Heart right ventricle (tissue), 16 donors: ENCODE measurements at regions not wholly inside any gene's neighbourhood (a gene's known extent, or its start where the extent isn't known, plus 50 kb on each side); places are given as distances from the start of the nearest gene placed in this dataset.

Source experiments
- ATAC-seq, 8 donors: fragments of 200-7000 bp; cut with Tn5 transposase; one replicate each; pipeline ENCODE4 v1.9.1; 2020; ENCODE audit warnings: mild to moderate bottlenecking in 8 of 8, moderate library complexity in 8 of 8, moderate number of reproducible peaks in 1 of 8
- DNase-seq, 2 donors: peaks; one replicate each; pipeline ENCODE4 v3.0.0-alpha.2; 2020
- H3K27ac ChIP-seq, 10 donors: fragments of 200-600 bp; sonication (generic) in 2 of 10; one replicate each; pipeline versions ENCODE4 v1.5.0 to v1.8.0; 2020 to 2022; ENCODE audit warnings: mild to moderate bottlenecking in 3 of 10
- H3K27me3 ChIP-seq, 7 donors: fragments of 200-600 bp; one replicate each; pipeline ENCODE4 v1.8.0; 2021 to 2022; ENCODE audit warnings: mild to moderate bottlenecking in 2 of 7
- H3K36me3 ChIP-seq, 9 donors: fragments of 200-600 bp; sonication (generic) in 1 of 9; one replicate each; pipeline versions ENCODE4 v1.5.0 to v1.8.0; 2020 to 2022; ENCODE audit warnings: mild to moderate bottlenecking in 2 of 9
- H3K4me1 ChIP-seq, 9 donors: fragments of 200-600 bp; sonication (generic) in 1 of 9; one replicate each; pipeline versions ENCODE4 v1.5.0 to v1.8.0; 2020 to 2022; ENCODE audit warnings: mild to moderate bottlenecking in 4 of 9
- H3K4me3 ChIP-seq, 10 donors: fragments of 200-600 bp; sonication (generic) in 2 of 10; one replicate each; pipeline versions ENCODE4 v1.5.0 to v1.8.0; 2020 to 2022; ENCODE audit warnings: mild to moderate bottlenecking in 7 of 10, moderate library complexity in 2 of 10
- H3K9me3 ChIP-seq, 11 donors: fragments of 200-600 bp in 10 of 11; sonication (generic) in 2 of 11; one replicate each; pipeline versions ENCODE4 v1.5.0 to v1.8.0; 2013 to 2022; ENCODE audit warnings: mild to moderate bottlenecking in 2 of 11, control low read depth in 1 of 11, moderate library complexity in 1 of 11
- WGBS, 2 donors: extraction: QIAGEN DNeasy Blood & Tissue Kit; methylation state at CpG; one replicate each; pipeline ENCODE4 v1.1.7; 2013; ENCODE audit warnings: inconsistent platforms in 1 of 2; 5-methylcytosine and 5-hydroxymethylcytosine counted together
- intact Hi-C, 10 donors: fragments of 100-400 bp; cut with DNase I; formaldehyde crosslinking; loops; one replicate each; pipeline versions ENCODE4 v1.11.1 to v1.14.2; 2022
- TF ChIP-seq, protein P1 (sequence below), 9 donors: fragments of 200-600 bp; sonication (generic) in 2 of 9; IDR thresholded peaks; one replicate each; pipeline versions ENCODE4 v1.5.0 to v1.8.0; 2021 to 2022; ENCODE audit warnings: antibody characterized with exemption in 9 of 9, mild to moderate bottlenecking in 5 of 9, moderate library complexity in 1 of 9
- donor health status: Arrhythmogenic right ventricular cardiomyopathy.
- donor health status: ischemic (EF 13 %, LVEDD 7.1; RV severe dilation, severe dysfunction).
- donor health status: healthy with polysubstance abuse.
- donor health status: DM: no; HTN: yes; CAD: no.
- donor health status: DM: no; HTN: no; CAD: no.
- donor health status: ischemic (EF 25% LVEDD 6.9; RV normal size, moderate dysfunction).
- donor health status: ischemic (EF 25% LVEDD 5.7; RV mildly dilated, moderate dysfunction).
- donor health status: healthy.
- donor health status: DM: yes; HTN: yes; CAD: no.
- donor health status: Ischemic cardiomyopathy.
- donor health status: ischemic (EF 35%, LVEDD 5.7; RV mildly dilated, moderate dysfunction).
- donor health status: nonischemic (EF 11% LVEDD 7.7; RV severe dilation, severe dysfunction).
- donor health status: DM: yes; HTN: yes; CAD: no.
- donor health status: PGD.
- donor health status: ischemic (EF 29% LVEDD 5.4; RV normal size, mild dysfunction).
- donor health status: nonischemic (EF 23%, LVEDD 6.1; RV moderate dilation, normal function).

GRCh38 chr6:6856538-6857523 lies 250.9 kb upstream of the RREB1 start:
- intact Hi-C loops, result no loop called here
- WGBS, 2 donors, result 21% methylated on average over 23 of the region's 23 CpGs

GRCh38 chr6:6857528-6857927 lies 250.2 kb upstream of the RREB1 start:
- Histone ChIP-seq H3K9me3 (no peaks in the 10 kb centered on the region), H3K4me3 (peak overlapping the region in 1 of 10 donors; percentile 26), H3K4me1 (peaks cover 3 to 37% (median 16%) of the 10 kb centered on the region in 9 donors), H3K36me3 (no peaks in the 10 kb centered on the region), H3K27me3 (no peaks in the 10 kb centered on the region), H3K27ac (peak overlapping the region in 3 of 10 donors; percentile 27 to 81 (median 61))
- 88 to 93% methylated on average over 5 of the region's 5 CpGs for WGBS, 2 donors
- ATAC-seq (no peak), DNase-seq (no peak)
- TF ChIP-seq, protein P1, sequence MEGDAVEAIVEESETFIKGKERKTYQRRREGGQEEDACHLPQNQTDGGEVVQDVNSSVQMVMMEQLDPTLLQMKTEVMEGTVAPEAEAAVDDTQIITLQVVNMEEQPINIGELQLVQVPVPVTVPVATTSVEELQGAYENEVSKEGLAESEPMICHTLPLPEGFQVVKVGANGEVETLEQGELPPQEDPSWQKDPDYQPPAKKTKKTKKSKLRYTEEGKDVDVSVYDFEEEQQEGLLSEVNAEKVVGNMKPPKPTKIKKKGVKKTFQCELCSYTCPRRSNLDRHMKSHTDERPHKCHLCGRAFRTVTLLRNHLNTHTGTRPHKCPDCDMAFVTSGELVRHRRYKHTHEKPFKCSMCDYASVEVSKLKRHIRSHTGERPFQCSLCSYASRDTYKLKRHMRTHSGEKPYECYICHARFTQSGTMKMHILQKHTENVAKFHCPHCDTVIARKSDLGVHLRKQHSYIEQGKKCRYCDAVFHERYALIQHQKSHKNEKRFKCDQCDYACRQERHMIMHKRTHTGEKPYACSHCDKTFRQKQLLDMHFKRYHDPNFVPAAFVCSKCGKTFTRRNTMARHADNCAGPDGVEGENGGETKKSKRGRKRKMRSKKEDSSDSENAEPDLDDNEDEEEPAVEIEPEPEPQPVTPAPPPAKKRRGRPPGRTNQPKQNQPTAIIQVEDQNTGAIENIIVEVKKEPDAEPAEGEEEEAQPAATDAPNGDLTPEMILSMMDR (IDR thresholded peaks at IDR 0.05), result no peak
- intact Hi-C loops, result no loop called here

More at GRCh38 chr6:6856538-6857523, 250.9 kb upstream of the RREB1 start:
- H3K27me3 ChIP-seq, result no peaks in the 10 kb centered on the region
- H3K4me3 ChIP-seq, result peak overlapping the region in 8 of 10 donors; percentile 18 to 39 (median 32)
- no peaks in the 10 kb centered on the region for H3K36me3 ChIP-seq
- no peaks in the 10 kb centered on the region for H3K9me3 ChIP-seq
- peak; percentile 74 to 94 (median 87) for ATAC-seq
- peak overlapping the region in 8 of 10 donors; percentile 27 to 81 (median 60) for H3K27ac ChIP-seq
- peaks cover 3 to 37% (median 16%) of the 10 kb centered on the region in 9 donors for H3K4me1 ChIP-seq
- TF ChIP-seq, protein P1 (IDR thresholded peaks at IDR 0.05), result no peak
- DNase-seq, result peak; percentile 65 to 70

GRCh38 chr6:6858533-6858982 lies 249.2 kb upstream of the RREB1 start:
- ATAC-seq (no peak), DNase-seq (no peak)
- Histone ChIP-seq H3K9me3 (no peaks in the 10 kb centered on the region), H3K27me3 (no peaks in the 10 kb centered on the region), H3K4me3 (no peak overlapping the region), H3K27ac (peak overlapping the region in 1 of 10 donors; percentile 81), H3K4me1 (peaks cover 3 to 37% (median 16%) of the 10 kb centered on the region in 9 donors), H3K36me3 (no peaks in the 10 kb centered on the region)
- TF ChIP-seq, protein P1 (IDR thresholded peaks at IDR 0.05), result no peak
- intact Hi-C loops, result no loop called here
- 89 to 90% methylated on average over 12 of the region's 12 CpGs for WGBS, 2 donors

GRCh38 chr6:6859105-6859504 lies 248.7 kb upstream of the RREB1 start:
- H3K36me3 ChIP-seq, result no peaks in the 10 kb centered on the region
- intact Hi-C loops, result no loop called here
- no peak overlapping the region for H3K4me3 ChIP-seq
- WGBS, 2 donors, result 61 to 64% methylated on average over 5 of the region's 5 CpGs
- TF ChIP-seq, protein P1 (IDR thresholded peaks at IDR 0.05), result no peak
- H3K27me3 ChIP-seq, result no peaks in the 10 kb centered on the region
- ATAC-seq (no peak), DNase-seq (no peak)
- peak overlapping the region in 1 of 10 donors; percentile 81 for H3K27ac ChIP-seq
- peaks cover 3 to 37% (median 16%) of the 10 kb centered on the region in 9 donors for H3K4me1 ChIP-seq
- H3K9me3 ChIP-seq, result no peaks in the 10 kb centered on the region
